GM19025 (cell line): ENCODE measurements at regions not wholly inside any gene's neighbourhood (a gene's known extent, or its start where the extent isn't known, plus 50 kb on each side); places are given as distances from the start of the nearest gene placed in this dataset.
"Not testable (repeated sequence)": the region's sequence is repeated elsewhere in the genome, so short reads cannot be mapped to it uniquely, and the experiment has no call there.

Experiments
- ATAC-seq: cut with Tn5 transposase; IDR thresholded peaks from one replicate; pipeline ENCODE4 v1.9.1; 2021; ENCODE audit warnings: mild to moderate bottlenecking, low read depth, moderate library complexity; ENCODE audit not compliant: unreplicated experiment

- ATAC-seq, result not testable (repeated sequence)
Observed at GRCh38 chr15:31647337-31647826, 320.7 kb downstream of the KLF13 start.

GRCh38 chr15:31649634-31650033 lies 323.0 kb downstream of the KLF13 start:
- ATAC-seq, result not testable (repeated sequence)

- ATAC-seq, result not testable (repeated sequence)
Observed at GRCh38 chr15:31650055-31650701, 323.5 kb downstream of the KLF13 start.

GRCh38 chr15:31656915-31657314 lies 330.3 kb downstream of the KLF13 start:
- not testable (repeated sequence) for ATAC-seq

- ATAC-seq, result no peak
Observed at GRCh38 chr15:31660816-31661215, 334.2 kb downstream of the KLF13 start.

- ATAC-seq, result not testable (repeated sequence)
Observed at GRCh38 chr15:31665732-31666131, 339.1 kb downstream of the KLF13 start.

GRCh38 chr15:31669158-31669908 lies 342.7 kb downstream of the KLF13 start:
- not testable (repeated sequence) for ATAC-seq

- ATAC-seq, result not testable (repeated sequence)
Observed at GRCh38 chr15:31673263-31673662, 346.6 kb downstream of the KLF13 start.

GRCh38 chr15:31681529-31682259 lies 348.6 kb upstream of the CHRNA7 start:
- not testable (repeated sequence) for ATAC-seq

- ATAC-seq, result not testable (repeated sequence)
Observed at GRCh38 chr15:31687088-31687487, 343.2 kb upstream of the CHRNA7 start.

GRCh38 chr15:31696509-31696908 lies 333.8 kb upstream of the CHRNA7 start:
- not testable (repeated sequence) for ATAC-seq

GRCh38 chr15:31705076-31705678 lies 325.1 kb upstream of the CHRNA7 start:
- not testable (repeated sequence) for ATAC-seq

GRCh38 chr15:31707944-31708702 lies 322.2 kb upstream of the CHRNA7 start:
- peak; percentile 59 for ATAC-seq

- peak; percentile 87 for ATAC-seq
Observed at GRCh38 chr15:31708703-31709327, 321.5 kb upstream of the CHRNA7 start.

GRCh38 chr15:31709479-31709878 lies 320.8 kb upstream of the CHRNA7 start:
- not testable (repeated sequence) for ATAC-seq

GRCh38 chr15:31710806-31711205 lies 319.5 kb upstream of the CHRNA7 start:
- ATAC-seq, result not testable (repeated sequence)

- not testable (repeated sequence) for ATAC-seq
Observed at GRCh38 chr15:31715208-31715607, 315.1 kb upstream of the CHRNA7 start.

- ATAC-seq, result not testable (repeated sequence)
Observed at GRCh38 chr15:31718625-31719024, 311.7 kb upstream of the CHRNA7 start.

GRCh38 chr15:31719396-31720022 lies 310.8 kb upstream of the CHRNA7 start:
- ATAC-seq, result not testable (repeated sequence)
